Fibroblast of mammary gland (primary cell): ENCODE measurements at regions not wholly inside any gene's neighbourhood (a gene's known extent, or its start where the extent isn't known, plus 50 kb on each side); places are given as distances from the start of the nearest gene placed in this dataset.

ENCODE experiments used
- DNase-seq: peaks from one replicate; pipeline ENCODE4 v3.0.0-alpha.2; 2010; ENCODE audit warnings: low read depth
- H3K4me3 ChIP-seq: 2 replicates; pipeline ENCODE4 v1.5.1; 2011; ENCODE audit warnings: low read depth, mild to moderate bottlenecking, low read length, moderate library complexity; ENCODE audit not compliant: control insufficient read depth
- CTCF ChIP-seq: conservative IDR thresholded peaks from 2 replicates; pipeline ENCODE4 v1.5.1; 2011; ENCODE audit warnings: low read depth, low read length, inconsistent platforms; ENCODE audit not compliant: control insufficient read depth, insufficient read depth

- no peak overlapping the region for H3K4me3 ChIP-seq
- no peak for TF ChIP-seq CTCF
- no peak for DNase-seq
Observed at GRCh38 chr18:26717123-26717719, 148.3 kb downstream of the AQP4 start.

GRCh38 chr18:26714739-26715138, 150.8 kb downstream of the AQP4 start:
- no peak for TF ChIP-seq CTCF
- H3K4me3 ChIP-seq = no peak overlapping the region
- DNase-seq = no peak

- no peak for DNase-seq
- no peak overlapping the region for H3K4me3 ChIP-seq
- TF ChIP-seq CTCF = no peak
Observed at GRCh38 chr18:26711756-26712155, 153.8 kb downstream of the AQP4 start.

GRCh38 chr18:26710470-26711096, 154.9 kb downstream of the AQP4 start:
- no peak for DNase-seq
- H3K4me3 ChIP-seq = no peak overlapping the region

GRCh38 chr18:26709897-26710296, 155.6 kb downstream of the AQP4 start:
- H3K4me3 ChIP-seq = no peak overlapping the region
- TF ChIP-seq CTCF = no peak
- DNase-seq = no peak

More at GRCh38 chr18:26710470-26711096, 154.9 kb downstream of the AQP4 start:
- TF ChIP-seq CTCF = no peak

GRCh38 chr18:26708806-26709716, 156.4 kb downstream of the AQP4 start:
- TF ChIP-seq CTCF = no peak
- DNase-seq = no peak
- no peak overlapping the region for H3K4me3 ChIP-seq
